Lower lobe of right lung (tissue), 2 donors: ENCODE measurements at regions not wholly inside any gene's neighbourhood (a gene's known extent, or its start where the extent isn't known, plus 50 kb on each side); places are given as distances from the start of the nearest gene placed in this dataset.
"Not testable (repeated sequence)": the region's sequence is repeated elsewhere in the genome, so short reads cannot be mapped to it uniquely, and the experiment has no call there.

Source experiments
- ATAC-seq, 2 donors: fragments of 200-7000 bp; cut with Tn5 transposase; one replicate each; pipeline ENCODE4 v1.9.1; 2020 to 2022; ENCODE audit warnings: mild to moderate bottlenecking in 2 of 2, moderate library complexity in 2 of 2
- DNase-seq: peaks from one replicate; pipeline ENCODE4 v3.0.0-alpha.2; 2020
- H3K27ac ChIP-seq: fragments of 200-600 bp; one replicate; pipeline ENCODE4 v1.8.0; 2022
- H3K27me3 ChIP-seq: fragments of 200-600 bp; one replicate; pipeline ENCODE4 v1.8.0; 2022; ENCODE audit warnings: low read depth
- H3K36me3 ChIP-seq: fragments of 200-600 bp; one replicate; pipeline ENCODE4 v1.8.0; 2022; ENCODE audit warnings: mild to moderate bottlenecking
- H3K4me1 ChIP-seq: fragments of 200-600 bp; one replicate; pipeline ENCODE4 v1.8.0; 2022
- H3K4me3 ChIP-seq: fragments of 200-600 bp; one replicate; pipeline ENCODE4 v1.8.0; 2022; ENCODE audit warnings: mild to moderate bottlenecking
- H3K9me3 ChIP-seq: fragments of 200-600 bp; one replicate; pipeline ENCODE4 v1.8.0; 2022
- intact Hi-C: fragments of 100-400 bp; cut with DNase I; formaldehyde crosslinking; loops from one replicate; pipeline ENCODE4 v1.11.0; 2022
- TF ChIP-seq, protein P1 (sequence below): fragments of 200-600 bp; IDR thresholded peaks from one replicate; pipeline ENCODE4 v1.8.0; 2022; ENCODE audit warnings: antibody characterized with exemption, mild to moderate bottlenecking
- donor health status: DM: no; HTN: yes; CAD: no; lungs with severe emphysema.

DNA sequence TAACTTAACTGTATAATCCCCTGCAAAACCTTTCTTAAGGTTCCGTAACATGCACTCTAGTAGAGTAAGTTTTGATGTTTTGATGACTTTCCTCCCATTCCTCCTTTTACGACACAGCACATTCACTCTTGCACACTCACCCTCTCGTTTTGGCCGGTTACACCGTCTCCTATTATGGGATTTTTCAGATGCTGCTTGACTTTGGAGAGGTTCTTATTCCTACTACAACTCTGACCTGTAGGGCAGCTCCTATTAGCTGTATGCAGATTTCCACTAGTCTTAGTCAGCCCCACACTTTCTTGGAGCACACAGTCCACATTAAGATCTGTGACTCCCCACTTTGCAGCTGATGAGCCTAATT lies 223.7 kb upstream of the SYNCRIP start:
- peak; percentile 39 to 55 for ATAC-seq

DNA sequence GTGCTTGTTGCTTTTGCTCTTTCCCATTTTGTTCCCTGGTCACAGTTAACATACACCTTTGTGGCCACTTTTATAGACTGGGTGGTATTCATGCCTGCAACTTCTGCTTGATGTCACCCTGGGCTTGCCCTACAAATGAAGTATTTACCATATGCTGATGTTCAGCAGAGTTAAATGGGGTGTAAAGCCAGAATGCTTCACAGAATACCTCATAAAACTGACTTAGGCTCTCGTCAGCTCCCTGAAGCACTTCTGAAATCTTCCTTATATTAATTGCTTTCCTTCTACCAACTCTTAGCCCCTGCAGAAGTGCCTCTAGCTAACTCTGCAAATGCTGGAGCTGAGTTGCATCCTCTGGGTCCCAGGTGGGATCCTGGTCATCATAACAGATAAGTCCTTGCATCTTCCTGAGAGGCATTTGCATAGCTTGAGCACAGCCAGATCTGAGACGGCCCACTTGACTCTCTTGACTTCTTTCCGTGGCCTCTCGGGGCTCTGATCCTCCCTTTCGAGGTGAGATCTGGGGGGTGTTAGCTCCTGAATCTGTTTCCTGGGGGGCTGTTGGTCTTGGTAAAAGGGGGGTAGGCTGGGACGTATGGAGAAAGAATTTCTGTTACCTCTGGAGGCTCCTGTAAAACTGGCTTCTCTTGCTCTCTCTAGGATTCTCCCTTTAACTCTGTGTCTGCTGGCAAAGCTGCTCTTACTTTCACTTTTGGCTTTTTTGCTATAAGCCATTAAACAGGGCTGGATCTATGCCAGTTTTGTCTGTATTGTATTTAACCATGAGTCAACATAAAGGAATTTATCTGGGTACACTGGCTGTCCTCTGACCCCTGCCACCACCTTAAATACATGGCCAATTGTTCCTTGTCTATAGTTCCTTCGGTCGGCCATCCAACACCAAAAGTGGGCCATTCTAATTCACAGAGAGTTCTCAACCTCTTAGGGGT lies 223.0 kb upstream of the SYNCRIP start:
- H3K4me3 ChIP-seq: peak overlapping the region; percentile 47
- no peaks in the 10 kb centered on the region for H3K36me3 ChIP-seq
- DNase-seq: no peak
- H3K9me3 ChIP-seq: no peaks in the 10 kb centered on the region
- TF ChIP-seq, protein P1, sequence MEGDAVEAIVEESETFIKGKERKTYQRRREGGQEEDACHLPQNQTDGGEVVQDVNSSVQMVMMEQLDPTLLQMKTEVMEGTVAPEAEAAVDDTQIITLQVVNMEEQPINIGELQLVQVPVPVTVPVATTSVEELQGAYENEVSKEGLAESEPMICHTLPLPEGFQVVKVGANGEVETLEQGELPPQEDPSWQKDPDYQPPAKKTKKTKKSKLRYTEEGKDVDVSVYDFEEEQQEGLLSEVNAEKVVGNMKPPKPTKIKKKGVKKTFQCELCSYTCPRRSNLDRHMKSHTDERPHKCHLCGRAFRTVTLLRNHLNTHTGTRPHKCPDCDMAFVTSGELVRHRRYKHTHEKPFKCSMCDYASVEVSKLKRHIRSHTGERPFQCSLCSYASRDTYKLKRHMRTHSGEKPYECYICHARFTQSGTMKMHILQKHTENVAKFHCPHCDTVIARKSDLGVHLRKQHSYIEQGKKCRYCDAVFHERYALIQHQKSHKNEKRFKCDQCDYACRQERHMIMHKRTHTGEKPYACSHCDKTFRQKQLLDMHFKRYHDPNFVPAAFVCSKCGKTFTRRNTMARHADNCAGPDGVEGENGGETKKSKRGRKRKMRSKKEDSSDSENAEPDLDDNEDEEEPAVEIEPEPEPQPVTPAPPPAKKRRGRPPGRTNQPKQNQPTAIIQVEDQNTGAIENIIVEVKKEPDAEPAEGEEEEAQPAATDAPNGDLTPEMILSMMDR: no peak
- peak overlapping the region; percentile 21 for H3K27ac ChIP-seq
- intact Hi-C loops: no loop called here
- H3K27me3 ChIP-seq: no peaks in the 10 kb centered on the region
- peaks cover 18% of the 10 kb centered on the region for H3K4me1 ChIP-seq
- peak; percentile 53 to 61 for ATAC-seq

More for the DNA sequence above, 223.7 kb upstream of the SYNCRIP start:
- H3K9me3 ChIP-seq: no peaks in the 10 kb centered on the region
- intact Hi-C loops: no loop called here
- DNase-seq: no peak
- H3K36me3 ChIP-seq: no peaks in the 10 kb centered on the region
- peaks cover 18% of the 10 kb centered on the region for H3K4me1 ChIP-seq
- peak overlapping the region; percentile 47 for H3K4me3 ChIP-seq
- TF ChIP-seq, protein P1: no peak
- H3K27ac ChIP-seq: peak overlapping the region; percentile 21
- no peaks in the 10 kb centered on the region for H3K27me3 ChIP-seq

DNA sequence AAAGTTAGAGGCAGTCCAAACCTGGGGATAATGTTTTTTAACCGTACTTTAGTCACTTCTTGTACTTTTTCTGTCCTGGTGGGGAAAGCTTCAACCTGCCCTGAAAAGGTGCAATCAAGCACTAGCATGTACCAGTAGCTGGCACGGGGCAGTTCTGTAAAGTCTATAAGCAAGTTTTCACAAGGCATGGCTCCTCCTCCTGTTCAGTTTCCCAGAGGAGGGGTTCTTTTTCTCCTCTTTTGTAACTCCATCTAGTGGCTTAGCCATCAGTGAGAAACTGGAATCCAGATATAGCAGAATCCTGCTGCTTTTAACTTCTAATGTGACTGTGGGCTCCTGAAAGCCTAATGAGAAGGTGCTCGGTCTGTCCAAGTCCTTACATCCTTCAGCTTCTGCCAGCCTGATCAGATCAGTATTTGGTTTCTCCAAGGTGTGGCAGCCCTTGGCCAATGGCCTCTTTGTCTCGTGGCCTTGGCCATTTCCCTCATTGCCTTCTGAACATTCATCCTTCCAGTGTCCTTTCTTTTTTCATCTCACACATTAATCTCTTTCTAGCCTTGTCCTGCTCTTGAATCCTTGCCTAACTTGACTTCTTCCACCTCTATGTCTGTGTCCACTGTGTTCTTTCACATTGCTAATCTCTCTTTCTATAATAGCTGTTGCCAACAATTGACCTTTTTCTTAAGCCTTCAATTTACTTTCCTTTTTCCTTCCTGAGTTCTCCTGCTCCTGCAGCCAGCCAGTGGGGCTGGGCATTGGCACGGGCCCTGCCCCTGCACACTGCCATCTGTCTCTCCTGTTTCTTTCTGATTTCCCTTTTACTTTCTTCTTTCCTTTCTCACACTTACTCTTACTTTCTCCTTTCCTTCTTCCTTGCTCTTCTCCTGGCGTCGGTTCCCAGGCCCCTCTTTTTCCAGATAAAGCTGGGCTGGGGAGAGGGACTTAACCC lies 222.0 kb upstream of the SYNCRIP start:
- TF ChIP-seq, protein P1: no peak
- no peak overlapping the region for H3K4me3 ChIP-seq
- intact Hi-C loops: no loop called here
- H3K27me3 ChIP-seq: no peaks in the 10 kb centered on the region
- DNase-seq (no peak), ATAC-seq (peak in 1 of 2 donors; percentile 31)
- H3K27ac ChIP-seq: no peak overlapping the region
- no peaks in the 10 kb centered on the region for H3K9me3 ChIP-seq
- H3K4me1 ChIP-seq: peaks cover 18% of the 10 kb centered on the region
- no peaks in the 10 kb centered on the region for H3K36me3 ChIP-seq

DNA sequence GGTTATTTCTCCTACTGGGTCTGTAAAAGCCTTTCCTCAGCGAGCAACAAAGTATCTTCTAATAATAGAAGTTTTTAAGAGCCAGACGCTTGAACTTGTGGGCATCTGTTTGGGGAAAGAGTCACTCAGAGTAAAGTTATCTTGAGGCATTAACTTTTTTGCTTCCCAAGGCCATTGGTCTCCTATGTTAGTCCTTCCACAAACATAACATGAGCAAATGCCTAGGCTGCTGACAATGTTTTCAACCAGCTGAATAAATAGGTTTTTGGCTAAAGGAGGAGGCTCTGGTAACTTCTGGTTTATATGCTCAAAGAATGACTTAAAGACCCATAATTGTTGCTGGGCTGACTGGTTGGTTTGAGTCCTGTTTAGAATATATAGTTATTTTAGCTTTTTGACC lies 213.5 kb upstream of the SYNCRIP start:
- Histone ChIP-seq H3K4me1 (no peaks in the 10 kb centered on the region), H3K9me3 (no peaks in the 10 kb centered on the region), H3K36me3 (no peaks in the 10 kb centered on the region), H3K27ac (no peak overlapping the region), H3K27me3 (no peaks in the 10 kb centered on the region), H3K4me3 (no peak overlapping the region)
- TF ChIP-seq, protein P1: no peak
- intact Hi-C loops: no loop called here
- ATAC-seq (no peak), DNase-seq (no peak)

DNA sequence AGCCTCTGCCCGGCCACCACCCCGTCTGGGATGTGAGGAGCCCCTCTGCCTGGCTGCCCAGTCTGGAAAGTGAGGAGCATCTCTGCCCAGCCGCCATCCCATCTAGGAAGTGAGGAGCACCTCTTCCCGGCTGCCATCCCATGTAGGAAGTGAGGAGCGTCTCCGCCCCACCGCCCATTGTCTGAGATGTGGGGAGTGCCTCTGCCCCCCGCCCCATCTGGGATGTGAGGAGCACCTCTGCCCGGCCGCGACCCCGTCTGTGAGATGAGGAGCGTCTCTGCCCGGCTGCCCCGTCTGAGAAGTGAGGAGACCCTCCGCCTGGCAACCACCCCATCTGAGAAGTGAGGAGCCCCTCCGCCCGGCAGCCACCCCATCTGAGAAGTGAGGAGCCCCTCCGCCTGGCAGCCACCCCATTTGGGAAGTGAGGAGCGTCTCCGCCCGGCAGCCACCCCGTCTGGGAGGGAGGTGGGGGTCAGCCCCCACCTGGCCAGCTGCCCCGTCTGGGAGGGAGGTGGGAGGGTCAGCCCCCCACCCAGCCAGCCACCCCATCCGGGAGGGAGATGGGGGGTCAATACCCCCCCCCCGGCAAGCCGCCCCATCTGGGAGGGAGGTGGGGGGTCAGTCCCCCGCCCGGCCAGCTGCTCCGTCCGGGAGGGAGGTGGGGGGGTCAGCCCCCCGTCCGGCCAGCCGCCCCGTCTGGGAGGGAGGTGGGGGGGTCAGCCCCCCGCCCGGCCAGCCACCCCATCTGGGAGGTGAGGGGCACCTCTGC lies 195.8 kb upstream of the SYNCRIP start:
- H3K4me1 ChIP-seq, H3K27me3 ChIP-seq, H3K4me3 ChIP-seq, H3K27ac ChIP-seq, H3K36me3 ChIP-seq, DNase-seq, intact Hi-C loops, ATAC-seq, H3K9me3 ChIP-seq: not testable (repeated sequence)
